Mucosa of descending colon (tissue), 3 donors: ENCODE measurements at regions not wholly inside any gene's neighbourhood (a gene's known extent, or its start where the extent isn't known, plus 50 kb on each side); places are given as distances from the start of the nearest gene placed in this dataset.

Experiments used
- ATAC-seq: fragments of 200-7000 bp; cut with Tn5 transposase; one replicate; pipeline ENCODE4 v1.9.1; 2020; ENCODE audit warnings: mild to moderate bottlenecking, moderate library complexity
- DNase-seq, 3 donors: peaks; one replicate each; pipeline ENCODE4 v3.0.0-alpha.2; 2020
- H3K36me3 ChIP-seq: fragments of 200-600 bp; one replicate; pipeline ENCODE4 v1.8.0; 2021; ENCODE audit warnings: low read depth, mild to moderate bottlenecking
- H3K4me1 ChIP-seq: fragments of 200-600 bp; one replicate; pipeline ENCODE4 v1.8.0; 2021; ENCODE audit warnings: low read depth, mild to moderate bottlenecking
- H3K4me3 ChIP-seq: fragments of 200-600 bp; one replicate; pipeline ENCODE4 v1.8.0; 2021; ENCODE audit warnings: mild to moderate bottlenecking
- H3K9me3 ChIP-seq: fragments of 200-600 bp; one replicate; pipeline ENCODE4 v1.8.0; 2021; ENCODE audit warnings: mild to moderate bottlenecking
- intact Hi-C, 2 donors: fragments of 100-400 bp; cut with DNase I in 1 of 2; cut with micrococcal nuclease in 1 of 2; formaldehyde crosslinking; loops; one replicate each; pipeline versions ENCODE4 v1.11.0 to v1.11.1; 2022; cut with DNase I, micrococcal nuclease
- TF ChIP-seq, protein P1 (sequence below): fragments of 200-600 bp; IDR thresholded peaks from one replicate; pipeline ENCODE4 v1.8.0; 2022; ENCODE audit warnings: antibody characterized with exemption, mild to moderate bottlenecking
- donor health status: DM: no; HTN: no; CAD: no; lungs with moderate emphysema.
- donor health status: DM: no; HTN: no; CAD: no.
- donor health status: DM: no; HTN: yes; CAD: no.

GRCh38 chr18:66826211-66826610 lies 222.3 kb upstream of the CDH19 start:
- intact Hi-C loops = no loop called here
- TF ChIP-seq, protein P1, sequence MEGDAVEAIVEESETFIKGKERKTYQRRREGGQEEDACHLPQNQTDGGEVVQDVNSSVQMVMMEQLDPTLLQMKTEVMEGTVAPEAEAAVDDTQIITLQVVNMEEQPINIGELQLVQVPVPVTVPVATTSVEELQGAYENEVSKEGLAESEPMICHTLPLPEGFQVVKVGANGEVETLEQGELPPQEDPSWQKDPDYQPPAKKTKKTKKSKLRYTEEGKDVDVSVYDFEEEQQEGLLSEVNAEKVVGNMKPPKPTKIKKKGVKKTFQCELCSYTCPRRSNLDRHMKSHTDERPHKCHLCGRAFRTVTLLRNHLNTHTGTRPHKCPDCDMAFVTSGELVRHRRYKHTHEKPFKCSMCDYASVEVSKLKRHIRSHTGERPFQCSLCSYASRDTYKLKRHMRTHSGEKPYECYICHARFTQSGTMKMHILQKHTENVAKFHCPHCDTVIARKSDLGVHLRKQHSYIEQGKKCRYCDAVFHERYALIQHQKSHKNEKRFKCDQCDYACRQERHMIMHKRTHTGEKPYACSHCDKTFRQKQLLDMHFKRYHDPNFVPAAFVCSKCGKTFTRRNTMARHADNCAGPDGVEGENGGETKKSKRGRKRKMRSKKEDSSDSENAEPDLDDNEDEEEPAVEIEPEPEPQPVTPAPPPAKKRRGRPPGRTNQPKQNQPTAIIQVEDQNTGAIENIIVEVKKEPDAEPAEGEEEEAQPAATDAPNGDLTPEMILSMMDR = no peak

DNA sequence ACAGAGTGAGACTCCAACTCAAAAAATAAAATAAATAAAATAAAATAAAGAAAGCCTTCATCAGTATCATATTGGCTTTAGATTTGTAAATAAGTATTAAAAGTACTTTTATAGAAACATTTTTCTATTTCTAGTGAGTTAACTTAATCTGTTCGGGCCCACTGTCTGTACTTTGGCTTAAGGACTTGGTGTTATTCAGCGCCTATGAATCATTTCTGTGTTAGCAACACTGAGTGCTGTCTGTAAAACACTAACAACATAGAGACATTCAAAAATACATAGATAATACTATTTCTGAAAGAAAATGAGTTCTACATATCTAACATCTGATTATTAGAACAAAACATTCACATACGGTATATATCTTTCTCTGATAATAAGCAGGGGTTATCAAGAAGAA lies 221.5 kb upstream of the CDH19 start:
- no peaks in the 10 kb centered on the region for H3K9me3 ChIP-seq
- ATAC-seq (no peak), DNase-seq (no peak)
- H3K4me1 ChIP-seq = no peaks in the 10 kb centered on the region
- no peaks in the 10 kb centered on the region for H3K36me3 ChIP-seq
- TF ChIP-seq, protein P1 = no peak
- intact Hi-C loops = no loop called here
- no peak overlapping the region for H3K4me3 ChIP-seq

More at GRCh38 chr18:66826211-66826610, 222.3 kb upstream of the CDH19 start:
- ATAC-seq = no peak
- Histone ChIP-seq H3K4me3 (no peak overlapping the region), H3K9me3 (no peaks in the 10 kb centered on the region), H3K36me3 (no peaks in the 10 kb centered on the region), H3K4me1 (no peaks in the 10 kb centered on the region)
- DNase-seq = no peak

GRCh38 chr18:66819235-66819634 lies 215.3 kb upstream of the CDH19 start:
- Histone ChIP-seq H3K4me1 (no peaks in the 10 kb centered on the region), H3K9me3 (no peaks in the 10 kb centered on the region), H3K4me3 (no peak overlapping the region), H3K36me3 (no peaks in the 10 kb centered on the region)
- TF ChIP-seq, protein P1 = no peak
- DNase-seq = no peak
- intact Hi-C loops = no loop called here
- no peak for ATAC-seq

- ATAC-seq (no peak), DNase-seq (no peak)
- Histone ChIP-seq H3K36me3 (no peaks in the 10 kb centered on the region), H3K9me3 (no peaks in the 10 kb centered on the region), H3K4me1 (no peaks in the 10 kb centered on the region), H3K4me3 (no peak overlapping the region)
- intact Hi-C loops = no loop called here
- TF ChIP-seq, protein P1 = no peak
Observed at GRCh38 chr18:66813138-66813537, 209.2 kb upstream of the CDH19 start.

- Histone ChIP-seq H3K9me3 (no peaks in the 10 kb centered on the region), H3K4me1 (no peaks in the 10 kb centered on the region), H3K4me3 (no peak overlapping the region), H3K36me3 (no peaks in the 10 kb centered on the region)
- ATAC-seq = no peak
- intact Hi-C loops = no loop called here
- DNase-seq = no peak
- TF ChIP-seq, protein P1 = no peak
Observed at GRCh38 chr18:66795051-66795450, 191.2 kb upstream of the CDH19 start.

DNA sequence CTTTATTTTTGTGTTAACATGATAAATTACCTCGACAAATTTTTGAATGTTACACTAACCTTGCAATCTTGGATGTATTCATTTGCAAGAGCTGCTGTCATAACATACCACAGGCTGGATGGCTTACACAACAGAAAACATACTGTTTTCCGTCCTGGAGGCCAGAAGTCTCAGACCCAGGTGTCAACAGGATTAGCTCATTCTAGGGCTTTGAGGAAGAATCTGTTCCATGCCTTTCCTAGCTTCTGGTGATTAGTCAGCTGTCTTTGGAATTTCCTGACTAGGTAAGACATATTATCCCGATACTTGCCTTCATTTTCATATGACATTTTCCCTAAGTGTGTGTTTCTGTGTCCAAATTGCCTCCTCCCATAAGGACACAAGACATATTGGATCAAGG lies 188.6 kb upstream of the CDH19 start:
- Histone ChIP-seq H3K4me1 (no peaks in the 10 kb centered on the region), H3K4me3 (no peak overlapping the region), H3K36me3 (no peaks in the 10 kb centered on the region), H3K9me3 (no peaks in the 10 kb centered on the region)
- DNase-seq (no peak), ATAC-seq (no peak)
- intact Hi-C loops = no loop called here
- TF ChIP-seq, protein P1 = no peak
